ENCODE measurements at regions not wholly inside any gene's neighbourhood (a gene's known extent, or its start where the extent isn't known, plus 50 kb on each side); places are given as distances from the start of the nearest gene placed in this dataset.

- no peak overlapping the region for H3K27ac ChIP-seq
- DNase-seq (ENCODE audit: low spot score) (no peak), ATAC-seq (ENCODE audit: insufficient number of reproducible peaks, low FRiP score, low read depth) (no peak)
- H3K4me3 ChIP-seq, result no peak overlapping the region
- no peaks in the 10 kb centered on the region for H3K27me3 ChIP-seq (replicated peaks; ENCODE audit: insufficient read depth)
- no peaks in the 10 kb centered on the region for H3K9me3 ChIP-seq
- TF ChIP-seq CTCF (IDR thresholded peaks at IDR 0.05), result no peak
- no peaks in the 10 kb centered on the region for H3K4me1 ChIP-seq (ENCODE audit: control insufficient read depth in 1 of 2, low read depth in 2 of 2)
- H3K36me3 ChIP-seq, result no peaks in the 10 kb centered on the region
Measured at GRCh38 chr6:97701801-97702200, 418.8 kb upstream of the MMS22L start.

- Histone ChIP-seq H3K4me1 (ENCODE audit: control insufficient read depth in 1 of 2, low read depth in 2 of 2) (no peaks in the 10 kb centered on the region), H3K36me3 (no peaks in the 10 kb centered on the region), H3K27ac (no peak overlapping the region), H3K9me3 (no peaks in the 10 kb centered on the region), H3K27me3 (replicated peaks; ENCODE audit: insufficient read depth) (no peaks in the 10 kb centered on the region), H3K4me3 (no peak overlapping the region)
- no peak for TF ChIP-seq CTCF (IDR thresholded peaks at IDR 0.05)
- DNase-seq (ENCODE audit: low spot score) (no peak), ATAC-seq (ENCODE audit: insufficient number of reproducible peaks, low FRiP score, low read depth) (no peak)
Measured at GRCh38 chr6:97702248-97702647, 419.2 kb upstream of the MMS22L start.

GRCh38 chr6:97703661-97704060, 420.6 kb upstream of the MMS22L start:
- DNase-seq (ENCODE audit: low spot score), result no peak
- no peak for ATAC-seq (ENCODE audit: insufficient number of reproducible peaks, low FRiP score, low read depth)
- H3K27me3 ChIP-seq (replicated peaks; ENCODE audit: insufficient read depth), result no peaks in the 10 kb centered on the region
- no peaks in the 10 kb centered on the region for H3K9me3 ChIP-seq
- TF ChIP-seq CTCF (IDR thresholded peaks at IDR 0.05), result no peak
- no peaks in the 10 kb centered on the region for H3K4me1 ChIP-seq (ENCODE audit: control insufficient read depth in 1 of 2, low read depth in 2 of 2)
- H3K27ac ChIP-seq, result no peak overlapping the region
- no peaks in the 10 kb centered on the region for H3K36me3 ChIP-seq
- H3K4me3 ChIP-seq, result no peak overlapping the region

- Histone ChIP-seq H3K9me3 (no peaks in the 10 kb centered on the region), H3K4me1 (ENCODE audit: control insufficient read depth in 1 of 2, low read depth in 2 of 2) (no peaks in the 10 kb centered on the region), H3K27me3 (replicated peaks; ENCODE audit: insufficient read depth) (no peaks in the 10 kb centered on the region), H3K27ac (no peak overlapping the region), H3K36me3 (no peaks in the 10 kb centered on the region), H3K4me3 (no peak overlapping the region)
- no peak for TF ChIP-seq CTCF (IDR thresholded peaks at IDR 0.05)
- ATAC-seq (ENCODE audit: insufficient number of reproducible peaks, low FRiP score, low read depth) (no peak), DNase-seq (ENCODE audit: low spot score) (no peak)
Measured at GRCh38 chr6:97705568-97705967, 422.6 kb upstream of the MMS22L start.

- no peak overlapping the region for H3K4me3 ChIP-seq
- no peak for TF ChIP-seq CTCF (IDR thresholded peaks at IDR 0.05)
- no peak overlapping the region for H3K27ac ChIP-seq
- H3K27me3 ChIP-seq (replicated peaks; ENCODE audit: insufficient read depth), result no peaks in the 10 kb centered on the region
- DNase-seq (ENCODE audit: low spot score) (no peak), ATAC-seq (ENCODE audit: insufficient number of reproducible peaks, low FRiP score, low read depth) (no peak)
- no peaks in the 10 kb centered on the region for H3K4me1 ChIP-seq (ENCODE audit: control insufficient read depth in 1 of 2, low read depth in 2 of 2)
- no peaks in the 10 kb centered on the region for H3K36me3 ChIP-seq
- H3K9me3 ChIP-seq, result no peaks in the 10 kb centered on the region
Measured at GRCh38 chr6:97712751-97713150, 429.7 kb upstream of the MMS22L start.
